Amniotic stem cell (primary cell): ENCODE measurements at regions not wholly inside any gene's neighbourhood (a gene's known extent, or its start where the extent isn't known, plus 50 kb on each side); places are given as distances from the start of the nearest gene placed in this dataset.

ENCODE experiments used
- DNase-seq: peaks from one replicate; lab custom pipeline; 2025; lab: John Stamatoyannopoulos, UW

- no peak for DNase-seq
Measured at GRCh38 chr9:113787871-113788270, 88.2 kb upstream of the ZNF618 start.

- DNase-seq: no peak
Measured at GRCh38 chr9:113788616-113789330, 87.3 kb upstream of the ZNF618 start.

GRCh38 chr9:113790093-113790492, 86.0 kb upstream of the ZNF618 start:
- no peak for DNase-seq

- no peak for DNase-seq
Measured at GRCh38 chr9:113793558-113793957, 82.6 kb upstream of the ZNF618 start.

- no peak for DNase-seq
Measured at GRCh38 chr9:113794721-113795120, 81.4 kb upstream of the ZNF618 start.

- DNase-seq: no peak
Measured at GRCh38 chr9:113795811-113796392, 80.2 kb upstream of the ZNF618 start.

- DNase-seq: no peak
Measured at GRCh38 chr9:113796646-113797426, 79.3 kb upstream of the ZNF618 start.

- DNase-seq: no peak
Measured at GRCh38 chr9:113798062-113799030, 77.8 kb upstream of the ZNF618 start.

- DNase-seq: no peak
Measured at GRCh38 chr9:113800276-113800675, 75.8 kb upstream of the ZNF618 start.

GRCh38 chr9:113803811-113804589, 72.1 kb upstream of the ZNF618 start:
- DNase-seq: no peak

- no peak for DNase-seq
Measured at GRCh38 chr9:113805486-113806132, 70.5 kb upstream of the ZNF618 start.

- DNase-seq: peak; percentile 27
Measured at GRCh38 chr9:113807173-113808061, 68.7 kb upstream of the ZNF618 start.

- DNase-seq: peak; percentile 13
Measured at GRCh38 chr9:113808391-113809358, 67.4 kb upstream of the ZNF618 start.

- DNase-seq: no peak
Measured at GRCh38 chr9:113817171-113817570, 58.9 kb upstream of the ZNF618 start.

GRCh38 chr9:113818391-113818790, 57.7 kb upstream of the ZNF618 start:
- DNase-seq: no peak

- DNase-seq: no peak
Measured at GRCh38 chr9:113822315-113822714, 53.8 kb upstream of the ZNF618 start.

GRCh38 chr9:113823421-113823820, 52.7 kb upstream of the ZNF618 start:
- no peak for DNase-seq
